CD4-positive, alpha-beta memory T cell (primary cell): ENCODE measurements at regions not wholly inside any gene's neighbourhood (a gene's known extent, or its start where the extent isn't known, plus 50 kb on each side); places are given as distances from the start of the nearest gene placed in this dataset.

Source experiments
- CTCF ChIA-PET: fragments of 350-600 bp; sonication (Branson Sonifier 250); formaldehyde crosslinking; loops from one replicate; lab custom pipeline; 2021; ENCODE audit warnings: inconsistent platforms; ENCODE audit not compliant: partially characterized antibody; lab: Charles Lee
- POLR2A ChIA-PET: fragments of 350-600 bp; sonication (Branson Sonifier 250); formaldehyde crosslinking; loops from one replicate; lab custom pipeline; 2021; ENCODE audit not compliant: partially characterized antibody; lab: Charles Lee
- DNase-seq, 5 donors: peaks; one replicate each; pipeline versions ENCODE4 v3.0.0 to v3.0.0-alpha.2; 2020 to 2022; ENCODE audit warnings: mixed read lengths in 1 of 5
- H3K27ac ChIP-seq: one replicate; pipeline ENCODE4 v1.7.0; 2013; ENCODE audit warnings: low read depth, low read length
- H3K27me3 ChIP-seq: 2 replicates; pipeline ENCODE4 v1.7.0; 2013; ENCODE audit warnings: mild to moderate bottlenecking, low read length, moderate library complexity; ENCODE audit not compliant: insufficient read depth
- H3K36me3 ChIP-seq: 2 replicates; pipeline ENCODE4 v1.7.0; 2013; ENCODE audit warnings: mild to moderate bottlenecking, low read length, moderate library complexity; ENCODE audit not compliant: insufficient read depth
- H3K4me1 ChIP-seq: 2 replicates; pipeline ENCODE4 v1.7.0; 2013; ENCODE audit warnings: mild to moderate bottlenecking, low read length, moderate library complexity; ENCODE audit not compliant: insufficient read depth
- H3K4me3 ChIP-seq, 2 donors: one replicate each; pipeline ENCODE4 v1.7.0; 2013; ENCODE audit warnings: low read length in 2 of 2, mild to moderate bottlenecking in 1 of 2
- H3K9me3 ChIP-seq, 2 donors: one replicate each; pipeline ENCODE4 v1.7.0; 2013; ENCODE audit warnings: low read length in 2 of 2, control low read depth in 1 of 2; ENCODE audit not compliant: control insufficient read depth in 1 of 2
- H3K27ac Mint-ChIP-seq, 7 donors: one replicate each; pipeline ENCODE4 v1.8.0; 2020 to 2021; ENCODE audit warnings: mixed read lengths in 7 of 7, mild to moderate bottlenecking in 6 of 7, inconsistent platforms in 3 of 7, moderate library complexity in 3 of 7
- H3K27me3 Mint-ChIP-seq, 2 donors: one replicate each; pipeline ENCODE4 v1.8.0; 2020 to 2021; ENCODE audit warnings: mixed read lengths in 2 of 2
- H3K36me3 Mint-ChIP-seq, 2 donors: one replicate each; pipeline ENCODE4 v1.8.0; 2020 to 2021; ENCODE audit warnings: mixed read lengths in 2 of 2, inconsistent platforms in 1 of 2, mild to moderate bottlenecking in 1 of 2
- H3K4me1 Mint-ChIP-seq, 4 donors: one replicate each; pipeline ENCODE4 v1.8.0; 2020 to 2021; ENCODE audit warnings: mixed read lengths in 4 of 4, mild to moderate bottlenecking in 1 of 4
- H3K4me3 Mint-ChIP-seq, 8 donors: one replicate each; pipeline ENCODE4 v1.8.0; 2020 to 2021; ENCODE audit warnings: mixed read lengths in 8 of 8, mild to moderate bottlenecking in 7 of 8, moderate library complexity in 6 of 8, inconsistent platforms in 3 of 8
- H3K9me3 Mint-ChIP-seq, 8 donors: one replicate each; pipeline ENCODE4 v1.8.0; 2020 to 2021; ENCODE audit warnings: mixed read lengths in 8 of 8, mild to moderate bottlenecking in 5 of 8, inconsistent platforms in 3 of 8, moderate library complexity in 1 of 8
- intact Hi-C: fragments of 100-400 bp; cut with micrococcal nuclease; formaldehyde crosslinking; loops from one replicate; pipeline ENCODE4 v1.15.1; 2023

DNA sequence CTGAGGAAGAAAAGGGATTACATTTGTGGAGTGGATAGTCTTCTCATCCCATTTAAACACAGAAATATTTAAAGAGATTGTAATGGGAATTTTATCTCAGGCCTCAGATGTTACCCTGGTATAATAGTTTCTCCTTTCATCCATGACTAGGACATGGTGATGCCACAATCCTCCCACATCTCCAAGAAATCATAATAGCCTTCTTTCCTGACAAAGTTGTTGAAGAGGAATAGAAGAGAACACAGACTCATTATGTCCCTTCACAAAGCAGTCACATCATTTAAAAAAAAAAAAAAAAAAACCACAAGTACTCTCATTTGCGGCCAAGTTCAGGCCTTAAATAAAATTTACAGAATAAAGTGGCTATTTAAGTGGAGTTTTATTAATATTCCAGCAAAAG, 359.6 kb downstream of the DEPDC1B start:
- Histone ChIP-seq H3K27me3 (no peaks in the 10 kb centered on the region), H3K9me3 (no peaks in the 10 kb centered on the region), H3K4me3 (no peak overlapping the region), H3K27ac (no peak overlapping the region), H3K4me1 (no peaks in the 10 kb centered on the region), H3K36me3 (no peaks in the 10 kb centered on the region)
- DNase-seq = no peak
- H3K36me3 Mint-ChIP-seq = no peaks in the 10 kb centered on the region
- intact Hi-C loops = no loop called here
- H3K27ac Mint-ChIP-seq = no peak overlapping the region
- no peaks in the 10 kb centered on the region for H3K4me1 Mint-ChIP-seq
- H3K27me3 Mint-ChIP-seq = no peaks in the 10 kb centered on the region
- CTCF ChIA-PET = no interaction called here
- no peak overlapping the region for H3K4me3 Mint-ChIP-seq
- H3K9me3 Mint-ChIP-seq = peaks cover 0 to 4% (median 1%) of the 10 kb centered on the region in 8 donors
- POLR2A ChIA-PET = no interaction called here

DNA sequence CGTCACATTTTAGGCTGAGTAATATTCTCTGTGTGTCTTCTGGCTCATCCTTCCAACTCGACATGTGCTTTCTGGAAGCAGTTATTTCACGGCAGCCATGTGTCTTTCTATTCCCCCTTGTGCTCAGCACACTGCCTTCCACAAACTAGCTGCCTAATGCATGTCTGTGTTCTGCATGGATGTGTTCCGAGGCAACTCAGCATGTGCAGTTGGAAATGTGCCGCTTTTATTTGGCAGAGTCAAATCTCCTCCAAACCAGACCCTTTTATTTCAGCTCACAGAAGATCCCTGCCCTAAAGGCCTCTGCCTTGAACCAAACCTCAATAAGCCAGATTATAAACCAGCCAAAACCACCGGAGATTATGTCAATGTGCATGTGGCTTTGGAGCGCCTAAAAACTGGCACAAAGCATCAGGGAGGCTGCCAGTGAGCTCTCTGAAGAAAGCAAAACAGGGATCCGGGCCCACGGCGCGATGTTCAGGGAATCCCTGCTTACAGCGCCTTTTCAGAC, 360.2 kb downstream of the DEPDC1B start:
- H3K36me3 Mint-ChIP-seq = no peaks in the 10 kb centered on the region
- intact Hi-C loops = no loop called here
- H3K4me1 Mint-ChIP-seq = no peaks in the 10 kb centered on the region
- CTCF ChIA-PET = no interaction called here
- no peaks in the 10 kb centered on the region for H3K27me3 Mint-ChIP-seq
- no peaks in the 10 kb centered on the region for H3K27me3 ChIP-seq
- no peak overlapping the region for H3K4me3 Mint-ChIP-seq
- peaks cover 0 to 4% (median 1%) of the 10 kb centered on the region in 8 donors for H3K9me3 Mint-ChIP-seq
- H3K27ac Mint-ChIP-seq = no peak overlapping the region
- H3K4me1 ChIP-seq = no peaks in the 10 kb centered on the region
- no peak overlapping the region for H3K4me3 ChIP-seq
- no peak overlapping the region for H3K27ac ChIP-seq
- no peak for DNase-seq
- POLR2A ChIA-PET = no interaction called here
- H3K36me3 ChIP-seq = no peaks in the 10 kb centered on the region
- no peaks in the 10 kb centered on the region for H3K9me3 ChIP-seq

DNA sequence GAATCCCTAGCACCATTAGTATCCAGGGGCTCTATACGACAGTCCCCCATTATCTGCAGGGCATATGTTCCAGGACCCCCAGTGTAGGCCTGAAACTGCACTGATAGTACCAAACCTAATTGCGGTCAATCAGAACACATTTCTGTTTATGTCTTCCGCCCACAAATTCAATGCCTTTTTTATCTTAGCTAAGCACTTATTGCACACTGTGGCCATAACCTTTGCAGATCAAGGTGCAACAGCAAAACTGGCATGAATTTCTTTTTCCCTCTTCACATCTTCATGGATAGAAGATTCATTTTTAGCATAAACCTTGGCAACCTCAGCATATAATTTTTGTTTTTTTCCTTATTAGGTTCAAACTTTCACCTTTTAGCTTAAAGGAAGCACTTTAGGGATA, 361.1 kb downstream of the DEPDC1B start:
- ChIA-PET CTCF (no interaction called here), POLR2A (no interaction called here)
- H3K27me3 Mint-ChIP-seq = no peaks in the 10 kb centered on the region
- no peaks in the 10 kb centered on the region for H3K9me3 ChIP-seq
- H3K27ac ChIP-seq = no peak overlapping the region
- no peaks in the 10 kb centered on the region for H3K27me3 ChIP-seq
- H3K27ac Mint-ChIP-seq = no peak overlapping the region
- H3K36me3 ChIP-seq = no peaks in the 10 kb centered on the region
- no peaks in the 10 kb centered on the region for H3K4me1 Mint-ChIP-seq
- intact Hi-C loops = no loop called here
- H3K36me3 Mint-ChIP-seq = no peaks in the 10 kb centered on the region
- DNase-seq = no peak
- peaks cover 0 to 4% (median 0%) of the 10 kb centered on the region in 8 donors for H3K9me3 Mint-ChIP-seq
- no peak overlapping the region for H3K4me3 ChIP-seq
- H3K4me1 ChIP-seq = no peaks in the 10 kb centered on the region
- H3K4me3 Mint-ChIP-seq = no peak overlapping the region

GRCh38 chr5:60336491-60336890, 363.5 kb downstream of the DEPDC1B start:
- DNase-seq = no peak
- ChIA-PET CTCF (no interaction called here), POLR2A (no interaction called here)
- Histone ChIP-seq H3K4me1 (no peaks in the 10 kb centered on the region), H3K27ac (no peak overlapping the region), H3K4me3 (no peak overlapping the region), H3K36me3 (no peaks in the 10 kb centered on the region), H3K9me3 (no peaks in the 10 kb centered on the region), H3K27me3 (no peaks in the 10 kb centered on the region)
- no peaks in the 10 kb centered on the region for H3K27me3 Mint-ChIP-seq
- intact Hi-C loops = no loop called here
- peaks cover 0 to 4% (median 0%) of the 10 kb centered on the region in 8 donors for H3K9me3 Mint-ChIP-seq
- no peaks in the 10 kb centered on the region for H3K4me1 Mint-ChIP-seq
- no peaks in the 10 kb centered on the region for H3K36me3 Mint-ChIP-seq
- H3K27ac Mint-ChIP-seq = no peak overlapping the region
- no peak overlapping the region for H3K4me3 Mint-ChIP-seq

GRCh38 chr5:60335913-60336312, 364.1 kb downstream of the DEPDC1B start:
- H3K4me3 Mint-ChIP-seq = no peak overlapping the region
- Histone ChIP-seq H3K4me1 (no peaks in the 10 kb centered on the region), H3K36me3 (no peaks in the 10 kb centered on the region), H3K9me3 (no peaks in the 10 kb centered on the region), H3K4me3 (no peak overlapping the region), H3K27ac (no peak overlapping the region), H3K27me3 (no peaks in the 10 kb centered on the region)
- intact Hi-C loops = no loop called here
- ChIA-PET CTCF (no interaction called here), POLR2A (no interaction called here)
- no peak overlapping the region for H3K27ac Mint-ChIP-seq
- peaks cover 0 to 4% (median 0%) of the 10 kb centered on the region in 8 donors for H3K9me3 Mint-ChIP-seq
- no peaks in the 10 kb centered on the region for H3K36me3 Mint-ChIP-seq
- no peaks in the 10 kb centered on the region for H3K4me1 Mint-ChIP-seq
- H3K27me3 Mint-ChIP-seq = no peaks in the 10 kb centered on the region
- no peak for DNase-seq

DNA sequence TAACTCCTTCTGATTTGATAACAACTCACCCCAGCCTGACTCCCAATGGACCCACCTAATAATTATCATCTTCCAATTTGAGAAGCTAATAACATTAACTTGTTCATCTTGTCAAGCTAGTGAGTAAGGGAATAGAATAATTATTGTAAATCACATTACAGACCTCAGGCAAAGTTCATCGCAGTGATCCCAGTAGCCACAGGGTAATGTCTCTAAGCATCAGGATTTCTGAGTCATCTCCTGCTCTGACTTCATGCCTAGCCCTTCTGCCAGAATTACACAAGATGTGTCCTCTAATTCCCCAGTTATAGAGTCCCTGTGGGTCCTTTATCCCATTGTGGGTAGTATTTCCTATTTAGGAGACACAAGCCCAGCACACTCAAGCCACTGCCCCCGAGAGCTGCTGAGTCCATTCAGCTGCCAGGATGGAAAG, 365.7 kb downstream of the DEPDC1B start:
- Histone ChIP-seq H3K27me3 (no peaks in the 10 kb centered on the region), H3K4me1 (no peaks in the 10 kb centered on the region), H3K9me3 (no peaks in the 10 kb centered on the region), H3K4me3 (no peak overlapping the region), H3K27ac (no peak overlapping the region), H3K36me3 (no peaks in the 10 kb centered on the region)
- Mint-ChIP-seq H3K9me3 (peaks cover 0 to 4% (median under 1%) of the 10 kb centered on the region in 8 donors), H3K27me3 (no peaks in the 10 kb centered on the region), H3K36me3 (no peaks in the 10 kb centered on the region), H3K4me3 (no peak overlapping the region), H3K27ac (no peak overlapping the region), H3K4me1 (no peaks in the 10 kb centered on the region)
- intact Hi-C loops = no loop called here
- ChIA-PET CTCF (no interaction called here), POLR2A (no interaction called here)
- no peak for DNase-seq

- ChIA-PET CTCF (no interaction called here), POLR2A (no interaction called here)
- no peaks in the 10 kb centered on the region for H3K36me3 ChIP-seq
- Mint-ChIP-seq H3K27ac (no peak overlapping the region), H3K4me1 (no peaks in the 10 kb centered on the region), H3K36me3 (no peaks in the 10 kb centered on the region), H3K4me3 (no peak overlapping the region), H3K27me3 (no peaks in the 10 kb centered on the region), H3K9me3 (peaks cover 0 to 5% (median 2%) of the 10 kb centered on the region in 8 donors)
- H3K27ac ChIP-seq = no peak overlapping the region
- no peaks in the 10 kb centered on the region for H3K4me1 ChIP-seq
- H3K27me3 ChIP-seq = no peaks in the 10 kb centered on the region
- intact Hi-C loops = no loop called here
- no peaks in the 10 kb centered on the region for H3K9me3 ChIP-seq
- no peak overlapping the region for H3K4me3 ChIP-seq
- DNase-seq = no peak
Observed at GRCh38 chr5:60333005-60333571, 366.9 kb downstream of the DEPDC1B start.
